ENCODE measurements at regions not wholly inside any gene's neighbourhood (a gene's known extent, or its start where the extent isn't known, plus 50 kb on each side); places are given as distances from the start of the nearest gene placed in this dataset.

DNA sequence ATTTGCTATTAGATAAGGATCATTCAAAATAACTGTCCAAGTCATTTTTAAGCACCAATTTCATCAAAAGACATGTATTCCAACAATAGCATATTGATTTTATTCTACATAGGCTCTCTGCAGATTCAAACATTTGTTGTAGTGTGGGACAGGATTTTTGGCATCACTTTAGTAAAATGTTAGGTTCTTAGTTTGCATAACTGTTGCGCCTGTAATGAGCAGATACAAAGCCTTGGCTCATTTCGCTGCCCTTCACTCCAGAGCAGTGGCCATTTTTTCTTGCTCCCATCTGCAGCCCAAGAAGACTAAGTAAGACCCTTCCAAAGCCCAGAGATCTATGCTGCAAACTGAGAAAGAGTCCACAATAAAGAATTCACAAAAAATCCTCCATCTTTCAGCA lies 446.0 kb upstream of the MPDZ start:
- TF ChIP-seq, protein P1, sequence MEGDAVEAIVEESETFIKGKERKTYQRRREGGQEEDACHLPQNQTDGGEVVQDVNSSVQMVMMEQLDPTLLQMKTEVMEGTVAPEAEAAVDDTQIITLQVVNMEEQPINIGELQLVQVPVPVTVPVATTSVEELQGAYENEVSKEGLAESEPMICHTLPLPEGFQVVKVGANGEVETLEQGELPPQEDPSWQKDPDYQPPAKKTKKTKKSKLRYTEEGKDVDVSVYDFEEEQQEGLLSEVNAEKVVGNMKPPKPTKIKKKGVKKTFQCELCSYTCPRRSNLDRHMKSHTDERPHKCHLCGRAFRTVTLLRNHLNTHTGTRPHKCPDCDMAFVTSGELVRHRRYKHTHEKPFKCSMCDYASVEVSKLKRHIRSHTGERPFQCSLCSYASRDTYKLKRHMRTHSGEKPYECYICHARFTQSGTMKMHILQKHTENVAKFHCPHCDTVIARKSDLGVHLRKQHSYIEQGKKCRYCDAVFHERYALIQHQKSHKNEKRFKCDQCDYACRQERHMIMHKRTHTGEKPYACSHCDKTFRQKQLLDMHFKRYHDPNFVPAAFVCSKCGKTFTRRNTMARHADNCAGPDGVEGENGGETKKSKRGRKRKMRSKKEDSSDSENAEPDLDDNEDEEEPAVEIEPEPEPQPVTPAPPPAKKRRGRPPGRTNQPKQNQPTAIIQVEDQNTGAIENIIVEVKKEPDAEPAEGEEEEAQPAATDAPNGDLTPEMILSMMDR (IDR thresholded peaks at IDR 0.05) = no peak
- TF ChIP-seq ZFX (IDR thresholded peaks at IDR 0.05; ENCODE audit: borderline replicate concordance) = no peak
- no peak overlapping the region for H3K27ac ChIP-seq

- TF ChIP-seq, protein P1 (IDR thresholded peaks at IDR 0.05) = no peak
- no peak for TF ChIP-seq ZFX (IDR thresholded peaks at IDR 0.05; ENCODE audit: borderline replicate concordance)
- H3K27ac ChIP-seq = no peak overlapping the region
Observed at GRCh38 chr9:13721481-13722235, 442.2 kb upstream of the MPDZ start.

- no peak for TF ChIP-seq ZFX (IDR thresholded peaks at IDR 0.05; ENCODE audit: borderline replicate concordance)
- TF ChIP-seq, protein P1 (IDR thresholded peaks at IDR 0.05) = no peak
- H3K27ac ChIP-seq = no peak overlapping the region
Observed at GRCh38 chr9:13719981-13720676, 440.6 kb upstream of the MPDZ start.

GRCh38 chr9:13719446-13719845 lies 440.0 kb upstream of the MPDZ start:
- no peak for TF ChIP-seq ZFX (IDR thresholded peaks at IDR 0.05; ENCODE audit: borderline replicate concordance)
- TF ChIP-seq, protein P1 (IDR thresholded peaks at IDR 0.05) = no peak
- H3K27ac ChIP-seq = no peak overlapping the region

GRCh38 chr9:13718539-13718938 lies 439.0 kb upstream of the MPDZ start:
- H3K27ac ChIP-seq = no peak overlapping the region
- TF ChIP-seq ZFX (IDR thresholded peaks at IDR 0.05; ENCODE audit: borderline replicate concordance) = no peak
- TF ChIP-seq, protein P1 (IDR thresholded peaks at IDR 0.05) = no peak

GRCh38 chr9:13718086-13718485 lies 438.6 kb upstream of the MPDZ start:
- TF ChIP-seq ZFX (IDR thresholded peaks at IDR 0.05; ENCODE audit: borderline replicate concordance) = no peak
- TF ChIP-seq, protein P1 (IDR thresholded peaks at IDR 0.05) = no peak
- H3K27ac ChIP-seq = no peak overlapping the region
